Neuronal stem cell (in vitro differentiated cells): ENCODE measurements at regions not wholly inside any gene's neighbourhood (a gene's known extent, or its start where the extent isn't known, plus 50 kb on each side); places are given as distances from the start of the nearest gene placed in this dataset.

Source experiments
- DNase-seq: peaks from one replicate; pipeline ENCODE4 v3.0.0-alpha.2; 2013; ENCODE audit warnings: low spot score
- H2AFZ ChIP-seq: one replicate; pipeline ENCODE4 v1.6.1; 2013; ENCODE audit warnings: mild to moderate bottlenecking, low read length, inconsistent platforms
- H2AK5ac ChIP-seq: 2 replicates; pipeline ENCODE4 v1.6.1; 2013; ENCODE audit warnings: low read depth, mild to moderate bottlenecking, inconsistent platforms, low read length, moderate library complexity, mixed read lengths
- H2BK120ac ChIP-seq: 2 replicates; pipeline ENCODE4 v1.6.1; 2013; ENCODE audit warnings: low read depth, mild to moderate bottlenecking, inconsistent platforms, low read length, moderate library complexity, mixed read lengths
- H2BK12ac ChIP-seq: one replicate; pipeline ENCODE4 v1.6.1; 2013; ENCODE audit warnings: low read length, inconsistent platforms
- H2BK15ac ChIP-seq: 2 replicates; pipeline ENCODE4 v1.6.1; 2013; ENCODE audit warnings: mild to moderate bottlenecking, low read length, inconsistent platforms, mixed read lengths
- H2BK5ac ChIP-seq: one replicate; pipeline ENCODE4 v1.6.1; 2013; ENCODE audit warnings: inconsistent platforms, mild to moderate bottlenecking, low read length, moderate library complexity
- H3K14ac ChIP-seq: one replicate; pipeline ENCODE4 v1.6.1; 2013; ENCODE audit warnings: low read length, inconsistent platforms
- H3K18ac ChIP-seq: 2 replicates; pipeline ENCODE4 v1.6.1; 2013; ENCODE audit warnings: low read length, inconsistent platforms
- H3K23ac ChIP-seq: 2 replicates; pipeline ENCODE4 v1.6.1; 2013; ENCODE audit warnings: low read depth, mild to moderate bottlenecking, mixed read lengths, low read length, inconsistent platforms; ENCODE audit not compliant: poor library complexity
- H3K27ac ChIP-seq: replicated peaks from 3 replicates; pipeline ENCODE4 v1.5.1; 2013; ENCODE audit warnings: low read length, inconsistent platforms
- H3K27me3 ChIP-seq, 3 experiments: 2 replicates each; pipeline ENCODE4 v1.6.1; 2013; ENCODE audit warnings: low read length in 3 of 3, mild to moderate bottlenecking in 2 of 3, inconsistent platforms in 1 of 3, low read depth in 1 of 3, mixed read lengths in 1 of 3, moderate library complexity in 1 of 3; ENCODE audit not compliant: control insufficient read depth in 3 of 3, insufficient read depth in 3 of 3
- H3K36me3 ChIP-seq, 2 donors: replicated peaks in 1 of 2; 2 replicates each; pipeline ENCODE4 v1.6.1; 2013; ENCODE audit warnings: low read length in 2 of 2; ENCODE audit not compliant: control insufficient read depth in 2 of 2, insufficient read depth in 2 of 2
- H3K4ac ChIP-seq: 2 replicates; pipeline ENCODE4 v1.6.1; 2013; ENCODE audit warnings: inconsistent platforms, mild to moderate bottlenecking, low read length, moderate library complexity
- H3K4me1 ChIP-seq, 2 donors: 1 replicate in 1 of 2; 2 replicates in 1 of 2; pipeline ENCODE4 v1.6.1; 2013; ENCODE audit warnings: low read length in 2 of 2, low read depth in 1 of 2; ENCODE audit not compliant: control insufficient read depth in 2 of 2, insufficient read depth in 1 of 2
- H3K4me2 ChIP-seq: one replicate; pipeline ENCODE4 v1.6.1; 2013; ENCODE audit warnings: mild to moderate bottlenecking, low read length, inconsistent platforms; ENCODE audit not compliant: insufficient read depth, poor library complexity, severe bottlenecking
- H3K4me3 ChIP-seq, 2 donors: 2 replicates each; pipeline ENCODE4 v1.5.1; 2013; ENCODE audit warnings: low read length in 2 of 2, mild to moderate bottlenecking in 2 of 2, inconsistent platforms in 1 of 2, moderate library complexity in 1 of 2
- H3K79me1 ChIP-seq: one replicate; pipeline ENCODE4 v1.6.1; 2013; ENCODE audit warnings: low read depth, mild to moderate bottlenecking, inconsistent platforms, low read length, moderate library complexity
- H3K9ac ChIP-seq: one replicate; pipeline ENCODE4 v1.6.1; 2013; ENCODE audit warnings: mild to moderate bottlenecking, low read depth, low read length, inconsistent platforms; ENCODE audit not compliant: poor library complexity
- H3K9me3 ChIP-seq, 2 donors: replicated peaks in 1 of 2; 2 replicates each; pipeline versions ENCODE3 to v1.6.1; 2013; ENCODE audit warnings: low read length in 2 of 2, mild to moderate bottlenecking in 2 of 2, inconsistent platforms in 1 of 2, low read depth in 1 of 2, mixed read lengths in 1 of 2, moderate library complexity in 1 of 2; ENCODE audit not compliant: control insufficient read depth in 2 of 2, insufficient read depth in 1 of 2
- H4K8ac ChIP-seq: one replicate; pipeline ENCODE4 v1.6.1; 2013; ENCODE audit warnings: low read depth, mild to moderate bottlenecking, inconsistent platforms, low read length, moderate library complexity
- H4K91ac ChIP-seq: one replicate; pipeline ENCODE4 v1.6.1; 2013; ENCODE audit warnings: low read length, low read depth, mild to moderate bottlenecking, inconsistent platforms; ENCODE audit not compliant: poor library complexity
- WGBS, 2 donors: extraction: QIAGEN DNeasy Blood & Tissue Kit; methylation state at CpG; one replicate each; pipeline ENCODE4 v1.1.7; 2013; ENCODE audit warnings: missing lambda C conversion rate in 2 of 2, mixed read lengths in 1 of 2; ENCODE audit not compliant: insufficient read length in 2 of 2, insufficient replicate concordance in 1 of 2; ENCODE audit errors: extremely low coverage in 2 of 2; 5-methylcytosine and 5-hydroxymethylcytosine counted together

GRCh38 chr6:121904559-121904958 lies 469.1 kb downstream of the GJA1 start:
- DNase-seq: no peak
- H3K9ac ChIP-seq: no peak overlapping the region
- H2BK12ac ChIP-seq: no peak overlapping the region
- H2BK15ac ChIP-seq: no peak overlapping the region
- no peaks in the 10 kb centered on the region for H3K36me3 ChIP-seq
- no peak overlapping the region for H3K18ac ChIP-seq
- H3K79me1 ChIP-seq: no peaks in the 10 kb centered on the region
- no peak overlapping the region for H2BK120ac ChIP-seq
- H4K8ac ChIP-seq: no peak overlapping the region
- H2AFZ ChIP-seq: no peak overlapping the region
- H3K27me3 ChIP-seq: no peaks in the 10 kb centered on the region
- H3K9me3 ChIP-seq: peaks cover 0 to 5% of the 10 kb centered on the region in 2 donors
- no peak overlapping the region for H2AK5ac ChIP-seq
- no peak overlapping the region for H3K4me3 ChIP-seq
- WGBS, 2 donors: no CpG with 5 or more reads among the region's 4 CpGs
- H3K4me2 ChIP-seq: no peak overlapping the region
- H3K27ac ChIP-seq: no peak overlapping the region
- no peak overlapping the region for H3K23ac ChIP-seq
- no peak overlapping the region for H3K14ac ChIP-seq
- no peaks in the 10 kb centered on the region for H3K4me1 ChIP-seq
- no peak overlapping the region for H3K4ac ChIP-seq
- H2BK5ac ChIP-seq: no peak overlapping the region
- H4K91ac ChIP-seq: no peak overlapping the region

DNA sequence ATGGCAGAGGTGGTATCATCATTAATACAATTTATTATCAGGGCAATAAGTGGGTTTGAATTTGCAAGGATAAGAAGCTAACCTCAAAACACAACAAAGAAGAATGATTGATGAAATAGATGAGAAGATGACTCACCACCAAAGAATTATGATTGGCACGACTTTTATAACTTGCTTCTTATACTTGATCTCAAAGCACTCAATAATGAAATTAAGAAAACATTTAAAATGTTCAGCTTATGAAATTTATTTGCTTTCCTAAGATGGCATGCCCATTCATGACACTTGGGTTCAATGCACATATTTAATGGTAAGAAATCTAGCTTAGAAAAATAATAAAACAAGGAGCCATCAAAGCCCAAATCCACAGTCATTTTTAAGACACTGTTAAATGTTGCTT lies 477.5 kb downstream of the GJA1 start:
- H3K36me3 ChIP-seq: no peaks in the 10 kb centered on the region

GRCh38 chr6:121917263-121917829 lies 481.9 kb downstream of the GJA1 start:
- Histone ChIP-seq H3K9ac (no peak overlapping the region), H3K27ac (no peak overlapping the region), H2BK12ac (no peak overlapping the region), H3K36me3 (no peaks in the 10 kb centered on the region), H2AFZ (no peak overlapping the region), H3K79me1 (no peaks in the 10 kb centered on the region), H3K4me1 (no peaks in the 10 kb centered on the region), H3K14ac (no peak overlapping the region), H2BK15ac (no peak overlapping the region), H3K4ac (no peak overlapping the region), H2AK5ac (no peak overlapping the region), H3K9me3 (no peaks in the 10 kb centered on the region), H2BK120ac (no peak overlapping the region), H3K18ac (no peak overlapping the region), H2BK5ac (no peak overlapping the region), H4K8ac (no peak overlapping the region), H3K27me3 (no peaks in the 10 kb centered on the region), H3K4me3 (no peak overlapping the region), H4K91ac (no peak overlapping the region), H3K4me2 (no peak overlapping the region), H3K23ac (no peak overlapping the region)
- WGBS, 2 donors: no CpG with 5 or more reads among the region's 3 CpGs
- no peak for DNase-seq

More for the DNA sequence above, 477.5 kb downstream of the GJA1 start:
- Histone ChIP-seq H2BK5ac (no peak overlapping the region), H3K4me1 (no peaks in the 10 kb centered on the region), H2BK120ac (no peak overlapping the region), H2AK5ac (no peak overlapping the region), H4K91ac (no peak overlapping the region), H3K4me2 (no peak overlapping the region), H4K8ac (no peak overlapping the region), H2BK15ac (no peak overlapping the region), H3K9ac (no peak overlapping the region), H3K9me3 (peaks cover 3 to 5% of the 10 kb centered on the region in 2 donors), H3K27me3 (peaks cover 0 to 2% (median 0%) of the 10 kb centered on the region in 3 experiments), H3K27ac (no peak overlapping the region), H3K4ac (no peak overlapping the region), H3K18ac (no peak overlapping the region), H2BK12ac (no peak overlapping the region), H3K79me1 (no peaks in the 10 kb centered on the region), H2AFZ (no peak overlapping the region), H3K23ac (no peak overlapping the region), H3K4me3 (no peak overlapping the region), H3K14ac (no peak overlapping the region)
- WGBS, 2 donors: no CpG with 5 or more reads among the region's 1 CpG
- DNase-seq: no peak

DNA sequence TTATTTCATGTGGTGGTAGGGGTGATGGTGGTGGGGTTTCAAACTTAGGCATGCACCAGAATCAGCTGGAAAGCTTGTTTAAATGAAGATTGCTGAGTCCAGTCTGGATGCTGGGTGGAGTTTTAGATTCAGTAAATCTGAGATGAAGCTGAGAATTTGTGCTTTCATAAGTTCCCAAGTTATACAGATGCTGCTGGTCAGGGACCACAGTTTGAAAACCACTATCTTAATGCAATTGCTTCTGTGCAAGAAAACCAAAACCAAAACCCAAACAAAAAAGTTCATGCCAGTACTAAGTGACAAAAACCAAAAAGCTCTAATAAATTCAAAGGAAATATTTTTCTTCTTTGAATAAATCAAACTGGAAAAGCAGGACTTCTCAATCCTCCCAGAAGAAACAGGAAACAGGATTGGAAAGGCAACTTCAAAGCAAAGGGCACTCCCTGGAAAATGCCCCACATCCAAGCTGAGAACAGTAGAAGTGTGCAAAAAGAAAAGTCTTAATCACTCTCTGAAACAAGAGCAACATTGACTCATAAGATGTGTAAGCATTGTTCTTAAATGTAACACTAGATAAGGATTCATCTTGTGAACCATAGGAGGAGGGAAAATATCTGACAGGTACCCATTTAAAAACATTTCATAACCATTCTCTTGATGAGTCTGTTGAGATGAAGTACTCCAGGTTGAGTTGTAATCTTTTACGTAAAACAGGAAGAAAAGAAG lies 481.5 kb upstream of the HSF2 start:
- H3K4me3 ChIP-seq: no peak overlapping the region
- no peaks in the 10 kb centered on the region for H3K36me3 ChIP-seq
- H2AFZ ChIP-seq: no peak overlapping the region
- H3K9me3 ChIP-seq: no peaks in the 10 kb centered on the region
- no peak overlapping the region for H3K18ac ChIP-seq
- H4K8ac ChIP-seq: no peak overlapping the region
- no peak overlapping the region for H3K4me2 ChIP-seq
- no peak overlapping the region for H2BK5ac ChIP-seq
- H3K9ac ChIP-seq: no peak overlapping the region
- no peak overlapping the region for H3K4ac ChIP-seq
- H3K4me1 ChIP-seq: no peaks in the 10 kb centered on the region
- WGBS, 2 donors: no CpG with 5 or more reads among the region's 1 CpG
- H2AK5ac ChIP-seq: no peak overlapping the region
- H2BK120ac ChIP-seq: no peak overlapping the region
- H2BK12ac ChIP-seq: no peak overlapping the region
- no peak overlapping the region for H3K27ac ChIP-seq
- H3K14ac ChIP-seq: no peak overlapping the region
- no peaks in the 10 kb centered on the region for H3K27me3 ChIP-seq
- no peak overlapping the region for H3K23ac ChIP-seq
- DNase-seq: no peak
- no peak overlapping the region for H2BK15ac ChIP-seq
- H4K91ac ChIP-seq: no peak overlapping the region
- H3K79me1 ChIP-seq: no peaks in the 10 kb centered on the region
